HCT116 (cell line): ENCODE measurements at regions not wholly inside any gene's neighbourhood (a gene's known extent, or its start where the extent isn't known, plus 50 kb on each side); places are given as distances from the start of the nearest gene placed in this dataset.

Source experiments
- ATAC-seq: fragments of 200-7000 bp; cut with Tn5 transposase; 2 replicates; pipeline ENCODE4 v1.9.1; 2020; ENCODE audit warnings: mild to moderate bottlenecking, moderate library complexity
- BruUV-seq: library from RNA; stranded (reverse); fragments of 400-500 nt; replicated peaks from 2 replicates; lab custom pipeline; 2021; lab: Mats Ljungman, UMichigan
- CTCF ChIA-PET: fragments of 300-600 bp; sonication (Branson Sonifier 250); formaldehyde crosslinking; loops from one replicate; lab custom pipeline; 2021; ENCODE audit warnings: antibody characterized with exemption; lab: Charles Lee
- POLR2A ChIA-PET: fragments of 300-600, 350-600 bp; sonication (Branson Sonifier 250); formaldehyde crosslinking; loops from one replicate; lab custom pipeline; 2021; ENCODE audit warnings: antibody characterized with exemption; lab: Charles Lee
- RAD21 ChIA-PET, 2 experiments: fragments of 300-600 bp; sonication (Branson Sonifier 250); formaldehyde crosslinking; loops; one replicate each; lab custom pipeline; 2023; ENCODE audit warnings: low total read pairs in 2 of 2; ENCODE audit not compliant: uncharacterized antibody in 2 of 2, unreplicated experiment in 2 of 2, low non-redundant PET in 1 of 2; lab: Charles Lee
- DNase-seq: peaks from one replicate; pipeline ENCODE4 v3.0.0-alpha.2; 2010; ENCODE audit warnings: low read depth, low spot score
- H2AFZ ChIP-seq: fragments of 200-600 bp; shearing (Covaris generic), sonication (generic); 2 replicates; pipeline ENCODE4 v1.6.1; 2017; ENCODE audit warnings: low read depth, mixed run types, mixed read lengths, antibody characterized with exemption, low read length; ENCODE audit not compliant: poor library complexity, severe bottlenecking
- H3K27ac ChIP-seq: 2 replicates; pipeline ENCODE4 v1.5.1; 2012; ENCODE audit warnings: low read depth, low read length
- H3K27me3 ChIP-seq: fragments of 200-600 bp; sonication (generic); 2 replicates; pipeline ENCODE4 v1.6.1; 2016; ENCODE audit warnings: mixed run types, low read length, mixed read lengths; ENCODE audit not compliant: insufficient read depth
- H3K36me3 ChIP-seq, 2 experiments: fragments of 200-500 bp in 1 of 2; fragments of 200-600 bp in 1 of 2; sonication (Bioruptor generic) in 1 of 2; sonication (generic) in 1 of 2; 2 replicates each; pipeline versions ENCODE4 v1.5.1 to v1.6.1; 2014 to 2016; ENCODE audit warnings: low read length in 2 of 2, inconsistent platforms in 1 of 2, mixed read lengths in 1 of 2, mixed run types in 1 of 2; ENCODE audit not compliant: insufficient read depth in 2 of 2, control insufficient read depth in 1 of 2
- H3K4me1 ChIP-seq, 2 experiments: fragments of 200-600 bp in 1 of 2; sonication (generic) in 1 of 2; 2 replicates each; pipeline versions ENCODE4 v1.5.1 to v1.6.1; 2012 to 2017; ENCODE audit warnings: low read length in 2 of 2, inconsistent platforms in 1 of 2, mild to moderate bottlenecking in 1 of 2, mixed read lengths in 1 of 2, mixed run types in 1 of 2, moderate library complexity in 1 of 2; ENCODE audit not compliant: insufficient read depth in 2 of 2, control insufficient read depth in 1 of 2
- H3K4me2 ChIP-seq: fragments of 200-600 bp; sonication (generic); 2 replicates; pipeline ENCODE4 v1.6.1; 2017; ENCODE audit warnings: mixed run types, low read length, mixed read lengths
- H3K4me3 ChIP-seq, 2 experiments: fragments of 200-600 bp in 1 of 2; sonication (generic) in 1 of 2; replicated peaks in 1 of 2; 2 replicates each; pipeline ENCODE4 v1.5.1; 2011 to 2016; ENCODE audit warnings: low read length in 2 of 2, control low read depth in 1 of 2, low read depth in 1 of 2, mild to moderate bottlenecking in 1 of 2, mixed read lengths in 1 of 2, mixed run types in 1 of 2
- H3K79me2 ChIP-seq: fragments of 200-600 bp; sonication (generic); 2 replicates; pipeline ENCODE4 v1.6.1; 2017; ENCODE audit warnings: mild to moderate bottlenecking, mixed run types, low read length, moderate library complexity, mixed read lengths; ENCODE audit not compliant: insufficient read depth
- H3K9ac ChIP-seq: fragments of 200-600 bp; sonication (generic); 2 replicates; pipeline ENCODE4 v1.6.1; 2016; ENCODE audit warnings: low read length, mixed read lengths
- H3K9me2 ChIP-seq: fragments of 200-600 bp; sonication (generic), shearing (Covaris generic); 2 replicates; pipeline ENCODE4 v1.6.1; 2017; ENCODE audit warnings: mixed run types, mild to moderate bottlenecking, moderate library complexity; ENCODE audit not compliant: insufficient read depth
- H3K9me3 ChIP-seq, 2 experiments: fragments of 200-500 bp in 1 of 2; fragments of 200-600 bp in 1 of 2; sonication (Bioruptor generic) in 1 of 2; sonication (generic) in 1 of 2; 2 replicates each; pipeline ENCODE4 v1.6.1; 2014 to 2017; ENCODE audit warnings: low read length in 2 of 2, mixed read lengths in 2 of 2, inconsistent platforms in 1 of 2, low read depth in 1 of 2, mild to moderate bottlenecking in 1 of 2, mixed run types in 1 of 2, moderate library complexity in 1 of 2; ENCODE audit not compliant: control insufficient read depth in 1 of 2, insufficient read depth in 1 of 2
- H4K20me1 ChIP-seq: fragments of 200-600 bp; sonication (generic), shearing (Covaris generic); 2 replicates; pipeline ENCODE4 v1.6.1; 2017; ENCODE audit warnings: mixed run types, mild to moderate bottlenecking, moderate library complexity; ENCODE audit not compliant: insufficient read depth
- EZH2phosphoT487 ChIP-seq: fragments of 200-600 bp; IDR thresholded peaks from 2 replicates; pipeline ENCODE4 v1.6.1; 2018; ENCODE audit warnings: antibody characterized with exemption, borderline replicate concordance
- JUND ChIP-seq: IDR thresholded peaks from 2 replicates; pipeline ENCODE4 v1.6.1; 2012
- SIN3A ChIP-seq: IDR thresholded peaks from 2 replicates; pipeline ENCODE4 v1.6.1; 2012; ENCODE audit warnings: low read depth
- ZNF274 ChIP-seq: fragments of 200-500 bp; sonication (Bioruptor generic); IDR thresholded peaks from 2 replicates; pipeline ENCODE4 v1.6.1; 2014; ENCODE audit warnings: mild to moderate bottlenecking, low read depth, low read length, inconsistent platforms
- intact Hi-C: fragments of 100-400 bp; cut with micrococcal nuclease; formaldehyde crosslinking; loops from 2 replicates; pipeline ENCODE4 v1.10.0; 2022
- TF ChIP-seq, protein P1 (sequence below): IDR thresholded peaks from 2 replicates; pipeline ENCODE4 v1.6.1; 2012; ENCODE audit warnings: low read depth
- TF ChIP-seq, protein P2 (sequence below), 3 experiments: fragments of 200-600 bp in 1 of 3; sonication (generic) in 1 of 3; IDR thresholded peaks in 2 of 3; conservative IDR thresholded peaks in 1 of 3; 2 replicates each; pipeline ENCODE4 v1.5.1; 2012 to 2017; ENCODE audit warnings: low read depth in 2 of 3, low read length in 2 of 3, antibody characterized with exemption in 1 of 3, borderline replicate concordance in 1 of 3, control low read depth in 1 of 3, mild to moderate bottlenecking in 1 of 3, mixed read lengths in 1 of 3, mixed run types in 1 of 3, moderate library complexity in 1 of 3; ENCODE audit not compliant: insufficient read depth in 1 of 3

DNA sequence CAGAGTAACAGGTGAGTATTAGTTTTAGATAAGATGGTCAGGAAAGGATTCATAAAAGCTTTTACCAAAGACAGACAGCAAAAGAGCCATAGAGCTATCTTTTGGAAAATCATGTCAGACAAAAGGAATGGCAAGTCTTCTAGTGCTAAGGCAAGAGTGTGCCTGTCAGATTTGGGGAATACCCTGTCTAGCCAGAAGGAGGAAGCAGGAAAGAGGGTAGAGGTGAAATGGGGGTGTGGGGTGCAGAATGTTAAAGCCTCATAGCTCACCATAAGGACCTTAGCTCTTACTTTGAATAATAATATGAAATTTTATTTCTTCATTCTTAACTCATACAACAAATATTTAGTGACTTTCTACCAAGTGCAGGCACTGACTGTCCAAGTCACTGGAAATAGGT is 512.1 kb upstream of the ROBO2 start:
- ChIA-PET RAD21 (no interaction called here), CTCF (no interaction called here), POLR2A (no interaction called here)
- no peak for ATAC-seq
- Histone ChIP-seq H3K9me3 (peaks cover 6 to 17% of the 10 kb centered on the region in 2 experiments; a peak in 2 of 4 replicates), H3K4me3 (no peak overlapping the region), H4K20me1 (no peaks in the 10 kb centered on the region), H3K27me3 (no peaks in the 10 kb centered on the region), H3K9me2 (no peaks in the 10 kb centered on the region), H3K27ac (no peak overlapping the region), H2AFZ (no peak overlapping the region), H3K4me2 (no peak overlapping the region), H3K79me2 (no peaks in the 10 kb centered on the region), H3K36me3 (no peaks in the 10 kb centered on the region), H3K9ac (no peak overlapping the region), H3K4me1 (no peaks in the 10 kb centered on the region)
- no peak for DNase-seq
- TF ChIP-seq, protein P1, sequence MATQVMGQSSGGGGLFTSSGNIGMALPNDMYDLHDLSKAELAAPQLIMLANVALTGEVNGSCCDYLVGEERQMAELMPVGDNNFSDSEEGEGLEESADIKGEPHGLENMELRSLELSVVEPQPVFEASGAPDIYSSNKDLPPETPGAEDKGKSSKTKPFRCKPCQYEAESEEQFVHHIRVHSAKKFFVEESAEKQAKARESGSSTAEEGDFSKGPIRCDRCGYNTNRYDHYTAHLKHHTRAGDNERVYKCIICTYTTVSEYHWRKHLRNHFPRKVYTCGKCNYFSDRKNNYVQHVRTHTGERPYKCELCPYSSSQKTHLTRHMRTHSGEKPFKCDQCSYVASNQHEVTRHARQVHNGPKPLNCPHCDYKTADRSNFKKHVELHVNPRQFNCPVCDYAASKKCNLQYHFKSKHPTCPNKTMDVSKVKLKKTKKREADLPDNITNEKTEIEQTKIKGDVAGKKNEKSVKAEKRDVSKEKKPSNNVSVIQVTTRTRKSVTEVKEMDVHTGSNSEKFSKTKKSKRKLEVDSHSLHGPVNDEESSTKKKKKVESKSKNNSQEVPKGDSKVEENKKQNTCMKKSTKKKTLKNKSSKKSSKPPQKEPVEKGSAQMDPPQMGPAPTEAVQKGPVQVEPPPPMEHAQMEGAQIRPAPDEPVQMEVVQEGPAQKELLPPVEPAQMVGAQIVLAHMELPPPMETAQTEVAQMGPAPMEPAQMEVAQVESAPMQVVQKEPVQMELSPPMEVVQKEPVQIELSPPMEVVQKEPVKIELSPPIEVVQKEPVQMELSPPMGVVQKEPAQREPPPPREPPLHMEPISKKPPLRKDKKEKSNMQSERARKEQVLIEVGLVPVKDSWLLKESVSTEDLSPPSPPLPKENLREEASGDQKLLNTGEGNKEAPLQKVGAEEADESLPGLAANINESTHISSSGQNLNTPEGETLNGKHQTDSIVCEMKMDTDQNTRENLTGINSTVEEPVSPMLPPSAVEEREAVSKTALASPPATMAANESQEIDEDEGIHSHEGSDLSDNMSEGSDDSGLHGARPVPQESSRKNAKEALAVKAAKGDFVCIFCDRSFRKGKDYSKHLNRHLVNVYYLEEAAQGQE = no peak
- TF ChIP-seq, protein P2, sequence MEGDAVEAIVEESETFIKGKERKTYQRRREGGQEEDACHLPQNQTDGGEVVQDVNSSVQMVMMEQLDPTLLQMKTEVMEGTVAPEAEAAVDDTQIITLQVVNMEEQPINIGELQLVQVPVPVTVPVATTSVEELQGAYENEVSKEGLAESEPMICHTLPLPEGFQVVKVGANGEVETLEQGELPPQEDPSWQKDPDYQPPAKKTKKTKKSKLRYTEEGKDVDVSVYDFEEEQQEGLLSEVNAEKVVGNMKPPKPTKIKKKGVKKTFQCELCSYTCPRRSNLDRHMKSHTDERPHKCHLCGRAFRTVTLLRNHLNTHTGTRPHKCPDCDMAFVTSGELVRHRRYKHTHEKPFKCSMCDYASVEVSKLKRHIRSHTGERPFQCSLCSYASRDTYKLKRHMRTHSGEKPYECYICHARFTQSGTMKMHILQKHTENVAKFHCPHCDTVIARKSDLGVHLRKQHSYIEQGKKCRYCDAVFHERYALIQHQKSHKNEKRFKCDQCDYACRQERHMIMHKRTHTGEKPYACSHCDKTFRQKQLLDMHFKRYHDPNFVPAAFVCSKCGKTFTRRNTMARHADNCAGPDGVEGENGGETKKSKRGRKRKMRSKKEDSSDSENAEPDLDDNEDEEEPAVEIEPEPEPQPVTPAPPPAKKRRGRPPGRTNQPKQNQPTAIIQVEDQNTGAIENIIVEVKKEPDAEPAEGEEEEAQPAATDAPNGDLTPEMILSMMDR (IDR thresholded peaks at IDR 0.05 in 2 of 3, conservative IDR thresholded peaks at IDR 0.05 in 1 of 3; ENCODE audit: borderline replicate concordance in 1 of 3, insufficient read depth in 1 of 3, low read depth in 2 of 3, low read length in 2 of 3) = no peak
- no peak for TF ChIP-seq SIN3A
- no peak for TF ChIP-seq JUND
- TF ChIP-seq ZNF274 = no peak
- TF ChIP-seq EZH2phosphoT487 = no peak
- BruUV-seq = no TSS peak
- intact Hi-C loops = no loop called here
